HCT116 (cell line): ENCODE measurements at regions not wholly inside any gene's neighbourhood (a gene's known extent, or its start where the extent isn't known, plus 50 kb on each side); places are given as distances from the start of the nearest gene placed in this dataset.

Source experiments
- CBX3 ChIP-seq: IDR thresholded peaks from 2 replicates; pipeline ENCODE4 v1.6.1; 2012; ENCODE audit warnings: low read depth
- CEBPB ChIP-seq: IDR thresholded peaks from 2 replicates; pipeline ENCODE4 v1.6.1; 2012; ENCODE audit warnings: low read depth
- EZH2 ChIP-seq: fragments of 200-600 bp; sonication (generic); IDR thresholded peaks from 2 replicates; pipeline ENCODE4 v1.6.1; 2017; ENCODE audit warnings: antibody characterized with exemption, mixed run types
- EZH2phosphoT487 ChIP-seq: fragments of 200-600 bp; IDR thresholded peaks from 2 replicates; pipeline ENCODE4 v1.6.1; 2018; ENCODE audit warnings: antibody characterized with exemption, borderline replicate concordance
- FOSL1 ChIP-seq: IDR thresholded peaks from 2 replicates; pipeline ENCODE4 v1.6.1; 2012; ENCODE audit warnings: low read depth
- POLR2A ChIP-seq: IDR thresholded peaks from 2 replicates; pipeline ENCODE4 v1.7.0; 2011; ENCODE audit warnings: borderline replicate concordance; ENCODE audit not compliant: insufficient read depth, insufficient read length; ENCODE audit errors: extremely low read depth
- POLR2AphosphoS5 ChIP-seq: IDR thresholded peaks from 2 replicates; pipeline ENCODE4 v1.6.1; 2011; ENCODE audit warnings: mild to moderate bottlenecking, low read depth, low read length, moderate library complexity
- SRF ChIP-seq: IDR thresholded peaks from 2 replicates; pipeline ENCODE4 v1.6.1; 2012; ENCODE audit warnings: low read depth
- TCF7L2 ChIP-seq: IDR thresholded peaks from 2 replicates; pipeline ENCODE4 v1.7.0; 2011; ENCODE audit warnings: borderline replicate concordance, inconsistent platforms; ENCODE audit not compliant: insufficient read depth, insufficient read length; ENCODE audit errors: extremely low read depth
- TF ChIP-seq, protein P1 (sequence below), 3 experiments: fragments of 200-600 bp in 1 of 3; sonication (generic) in 1 of 3; IDR thresholded peaks in 2 of 3; conservative IDR thresholded peaks in 1 of 3; 2 replicates each; pipeline ENCODE4 v1.5.1; 2012 to 2017; ENCODE audit warnings: low read depth in 2 of 3, low read length in 2 of 3, antibody characterized with exemption in 1 of 3, borderline replicate concordance in 1 of 3, control low read depth in 1 of 3, mild to moderate bottlenecking in 1 of 3, mixed read lengths in 1 of 3, mixed run types in 1 of 3, moderate library complexity in 1 of 3; ENCODE audit not compliant: insufficient read depth in 1 of 3
- TF ChIP-seq, protein P2 (sequence below): IDR thresholded peaks from 2 replicates; pipeline ENCODE4 v1.6.1; 2012

DNA sequence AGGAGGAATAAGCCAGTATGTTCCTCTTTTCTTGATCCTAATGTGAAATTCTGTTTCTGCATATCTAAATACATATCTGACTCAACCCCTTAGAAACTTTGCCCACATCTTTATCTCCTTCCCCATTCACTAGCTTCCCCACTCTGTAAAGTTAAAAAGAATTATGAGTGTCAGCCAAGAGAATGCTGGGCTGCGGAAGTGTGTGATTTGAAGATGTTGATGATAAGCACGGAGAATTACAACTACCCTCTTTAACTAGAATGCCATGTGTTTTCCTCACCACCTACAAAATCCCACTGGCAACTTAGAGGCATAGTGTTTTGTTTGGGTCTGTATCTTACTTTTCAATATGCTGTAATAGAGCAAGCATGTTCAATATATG lies 490.4 kb upstream of the FANCL start:
- TF ChIP-seq, protein P1, sequence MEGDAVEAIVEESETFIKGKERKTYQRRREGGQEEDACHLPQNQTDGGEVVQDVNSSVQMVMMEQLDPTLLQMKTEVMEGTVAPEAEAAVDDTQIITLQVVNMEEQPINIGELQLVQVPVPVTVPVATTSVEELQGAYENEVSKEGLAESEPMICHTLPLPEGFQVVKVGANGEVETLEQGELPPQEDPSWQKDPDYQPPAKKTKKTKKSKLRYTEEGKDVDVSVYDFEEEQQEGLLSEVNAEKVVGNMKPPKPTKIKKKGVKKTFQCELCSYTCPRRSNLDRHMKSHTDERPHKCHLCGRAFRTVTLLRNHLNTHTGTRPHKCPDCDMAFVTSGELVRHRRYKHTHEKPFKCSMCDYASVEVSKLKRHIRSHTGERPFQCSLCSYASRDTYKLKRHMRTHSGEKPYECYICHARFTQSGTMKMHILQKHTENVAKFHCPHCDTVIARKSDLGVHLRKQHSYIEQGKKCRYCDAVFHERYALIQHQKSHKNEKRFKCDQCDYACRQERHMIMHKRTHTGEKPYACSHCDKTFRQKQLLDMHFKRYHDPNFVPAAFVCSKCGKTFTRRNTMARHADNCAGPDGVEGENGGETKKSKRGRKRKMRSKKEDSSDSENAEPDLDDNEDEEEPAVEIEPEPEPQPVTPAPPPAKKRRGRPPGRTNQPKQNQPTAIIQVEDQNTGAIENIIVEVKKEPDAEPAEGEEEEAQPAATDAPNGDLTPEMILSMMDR (IDR thresholded peaks at IDR 0.05 in 2 of 3, conservative IDR thresholded peaks at IDR 0.05 in 1 of 3; ENCODE audit: borderline replicate concordance in 1 of 3, insufficient read depth in 1 of 3, low read depth in 2 of 3, low read length in 2 of 3), result no peak
- TF ChIP-seq POLR2AphosphoS5 (no peak), CEBPB (no peak), POLR2A (no peak), EZH2 (no peak), CBX3 (no peak), TCF7L2 (no peak), FOSL1 (no peak), EZH2phosphoT487 (no peak), SRF (no peak)
- TF ChIP-seq, protein P2, sequence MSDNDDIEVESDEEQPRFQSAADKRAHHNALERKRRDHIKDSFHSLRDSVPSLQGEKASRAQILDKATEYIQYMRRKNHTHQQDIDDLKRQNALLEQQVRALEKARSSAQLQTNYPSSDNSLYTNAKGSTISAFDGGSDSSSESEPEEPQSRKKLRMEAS, result no peak
